Fibroblast of lung (primary cell): ENCODE measurements at regions not wholly inside any gene's neighbourhood (a gene's known extent, or its start where the extent isn't known, plus 50 kb on each side); places are given as distances from the start of the nearest gene placed in this dataset.

ENCODE experiments used
- EZH2 ChIP-seq: IDR thresholded peaks from 2 replicates; pipeline ENCODE4 v1.5.1; 2012; ENCODE audit warnings: low read length, control low read depth, mild to moderate bottlenecking; ENCODE audit errors: missing control alignments
- TF ChIP-seq, protein P1 (sequence below), 2 donors: IDR thresholded peaks in 1 of 2; conservative IDR thresholded peaks in 1 of 2; 1 replicate in 1 of 2; 2 replicates in 1 of 2; pipeline ENCODE4 v1.5.1; 2011 to 2012; ENCODE audit warnings: low read length in 2 of 2, control low read depth in 1 of 2, inconsistent platforms in 1 of 2, low read depth in 1 of 2, mild to moderate bottlenecking in 1 of 2

GRCh38 chr12:5230861-5231260 lies 187.2 kb downstream of the KCNA5 start:
- TF ChIP-seq, protein P1, sequence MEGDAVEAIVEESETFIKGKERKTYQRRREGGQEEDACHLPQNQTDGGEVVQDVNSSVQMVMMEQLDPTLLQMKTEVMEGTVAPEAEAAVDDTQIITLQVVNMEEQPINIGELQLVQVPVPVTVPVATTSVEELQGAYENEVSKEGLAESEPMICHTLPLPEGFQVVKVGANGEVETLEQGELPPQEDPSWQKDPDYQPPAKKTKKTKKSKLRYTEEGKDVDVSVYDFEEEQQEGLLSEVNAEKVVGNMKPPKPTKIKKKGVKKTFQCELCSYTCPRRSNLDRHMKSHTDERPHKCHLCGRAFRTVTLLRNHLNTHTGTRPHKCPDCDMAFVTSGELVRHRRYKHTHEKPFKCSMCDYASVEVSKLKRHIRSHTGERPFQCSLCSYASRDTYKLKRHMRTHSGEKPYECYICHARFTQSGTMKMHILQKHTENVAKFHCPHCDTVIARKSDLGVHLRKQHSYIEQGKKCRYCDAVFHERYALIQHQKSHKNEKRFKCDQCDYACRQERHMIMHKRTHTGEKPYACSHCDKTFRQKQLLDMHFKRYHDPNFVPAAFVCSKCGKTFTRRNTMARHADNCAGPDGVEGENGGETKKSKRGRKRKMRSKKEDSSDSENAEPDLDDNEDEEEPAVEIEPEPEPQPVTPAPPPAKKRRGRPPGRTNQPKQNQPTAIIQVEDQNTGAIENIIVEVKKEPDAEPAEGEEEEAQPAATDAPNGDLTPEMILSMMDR (conservative IDR thresholded peaks at IDR 0.05 in 1 of 2, IDR thresholded peaks at IDR 0.05 in 1 of 2; ENCODE audit: low read depth in 1 of 2, low read length in 2 of 2): no peak
- TF ChIP-seq EZH2: no peak
